GM19395 (cell line): ENCODE measurements at regions not wholly inside any gene's neighbourhood (a gene's known extent, or its start where the extent isn't known, plus 50 kb on each side); places are given as distances from the start of the nearest gene placed in this dataset.

Source experiments
- ATAC-seq: cut with Tn5 transposase; IDR thresholded peaks from one replicate; pipeline ENCODE4 v1.9.1; 2021; ENCODE audit warnings: mild to moderate bottlenecking, moderate library complexity; ENCODE audit not compliant: unreplicated experiment

DNA sequence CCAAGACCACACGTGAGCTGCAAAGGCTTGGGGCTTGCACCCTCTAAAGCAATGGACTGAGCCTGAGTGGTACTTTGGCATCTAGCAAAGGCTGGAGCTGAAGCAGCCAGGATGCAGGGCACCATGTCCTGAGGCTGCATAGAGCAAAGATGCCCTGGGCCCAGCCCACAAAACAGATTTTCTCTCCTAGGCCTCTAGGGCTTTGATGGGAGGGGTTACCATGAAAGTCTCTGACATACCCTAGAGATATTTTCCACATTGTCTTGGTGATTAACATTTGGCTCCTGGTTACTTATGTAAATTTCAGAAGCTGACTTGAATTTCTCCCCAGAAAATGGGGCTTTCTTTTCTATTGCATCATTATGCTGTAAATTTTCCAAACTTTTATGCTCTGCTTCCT is 438.3 kb downstream of the SLC16A7 start:
- ATAC-seq, result no peak

- no peak for ATAC-seq
Measured at GRCh38 chr12:60035835-60036234, 440.0 kb downstream of the SLC16A7 start.

DNA sequence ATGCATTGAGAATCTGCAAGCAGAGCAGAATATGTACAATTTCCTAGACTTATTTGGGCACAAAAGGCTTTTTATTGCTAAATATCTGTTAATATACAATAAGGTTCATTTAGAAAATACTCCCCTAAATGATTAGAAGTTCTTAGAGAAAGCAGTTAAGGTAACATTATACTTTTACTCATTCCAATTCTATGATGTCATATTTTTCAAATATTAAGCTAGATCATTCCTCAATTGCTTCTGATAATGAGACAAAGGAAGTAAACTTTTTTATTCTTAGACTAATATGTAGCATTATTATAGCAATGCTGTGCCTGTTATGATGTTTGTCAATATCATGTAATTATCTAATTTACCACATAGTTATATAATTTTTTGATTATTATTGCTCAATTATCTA is 447.0 kb downstream of the SLC16A7 start:
- no peak for ATAC-seq

GRCh38 chr12:60043236-60043635 is 447.4 kb downstream of the SLC16A7 start:
- ATAC-seq, result no peak

GRCh38 chr12:60052483-60052882 is 456.7 kb downstream of the SLC16A7 start:
- no peak for ATAC-seq

DNA sequence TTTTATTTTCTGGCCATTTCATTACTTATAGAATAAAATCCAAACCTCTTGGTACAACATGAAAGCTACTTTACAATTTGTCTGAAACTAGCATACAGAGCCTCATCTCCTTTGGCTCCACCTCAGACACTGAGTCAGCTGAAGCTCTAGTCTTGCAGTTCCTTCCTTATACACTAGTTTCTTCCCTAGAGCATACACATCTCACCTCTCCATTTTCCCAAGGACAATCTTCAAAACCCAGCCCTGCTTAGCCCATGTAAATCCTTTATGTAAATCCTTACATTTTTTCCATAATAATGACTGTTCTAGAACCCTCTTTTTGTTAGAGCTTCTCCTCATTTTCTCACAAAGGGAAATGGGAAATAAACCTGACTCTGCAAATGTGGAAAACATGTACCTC is 463.4 kb downstream of the SLC16A7 start:
- no peak for ATAC-seq

DNA sequence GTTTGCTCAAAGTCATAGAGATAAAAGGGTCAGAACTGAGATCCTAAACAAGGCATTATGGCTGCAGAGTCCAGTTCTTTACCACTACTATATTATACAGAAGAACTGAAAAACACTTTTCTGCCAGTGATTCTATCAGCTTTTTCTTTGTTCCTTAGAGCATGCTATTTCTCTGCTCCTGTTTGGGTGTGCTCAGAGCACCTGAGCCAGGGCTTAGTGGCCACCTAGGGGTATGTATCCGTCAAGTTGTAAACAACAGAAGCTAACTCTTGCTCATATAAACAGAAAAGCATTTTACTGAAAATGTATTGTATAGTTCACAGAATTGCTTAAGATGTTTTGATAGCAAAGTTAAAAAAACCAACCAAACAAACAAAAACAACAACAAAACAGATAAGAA is 470.8 kb downstream of the SLC16A7 start:
- no peak for ATAC-seq

GRCh38 chr12:60070552-60070951 is 474.7 kb downstream of the SLC16A7 start:
- ATAC-seq, result no peak

DNA sequence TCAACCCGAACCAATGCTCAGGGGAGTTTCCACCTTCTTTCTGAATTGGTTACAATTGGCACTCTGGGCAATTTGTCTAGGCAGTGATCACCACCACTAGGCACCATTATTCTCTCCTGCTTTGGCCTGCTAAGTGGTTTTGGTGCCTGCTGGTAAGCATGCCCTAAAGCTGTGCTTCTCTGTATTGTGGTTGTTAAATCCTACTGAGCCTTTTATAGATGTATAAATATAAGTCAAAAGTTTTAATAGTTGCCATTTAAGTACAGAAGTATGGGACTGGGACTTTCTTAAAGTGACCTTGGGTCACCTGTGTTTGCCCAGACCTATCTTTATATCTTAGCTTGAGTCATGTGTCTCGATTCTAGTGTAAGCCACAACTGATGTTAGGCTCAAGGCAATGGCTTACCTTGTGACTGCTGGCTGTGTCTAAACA is 475.9 kb downstream of the SLC16A7 start:
- no peak for ATAC-seq

DNA sequence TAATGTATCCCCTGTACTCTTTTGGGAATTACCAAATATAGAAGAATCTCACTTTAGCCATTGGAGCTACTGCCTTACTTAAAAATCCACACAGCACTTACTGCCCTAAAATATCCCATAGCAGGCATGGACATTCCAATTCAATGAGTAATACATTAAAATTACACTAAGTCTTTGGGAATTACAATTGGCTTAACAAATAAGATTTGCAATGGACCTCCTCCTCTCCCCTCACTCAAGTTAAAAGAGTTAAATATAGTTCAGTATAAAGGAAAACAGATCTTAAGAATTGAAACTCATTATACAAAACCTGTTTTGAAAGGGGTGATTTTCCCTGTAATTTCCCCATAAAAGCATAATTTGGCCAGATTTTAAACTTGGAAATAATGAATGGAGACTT is 477.1 kb downstream of the SLC16A7 start:
- no peak for ATAC-seq

- ATAC-seq, result no peak
Measured at GRCh38 chr12:60075091-60075490, 479.3 kb downstream of the SLC16A7 start.

DNA sequence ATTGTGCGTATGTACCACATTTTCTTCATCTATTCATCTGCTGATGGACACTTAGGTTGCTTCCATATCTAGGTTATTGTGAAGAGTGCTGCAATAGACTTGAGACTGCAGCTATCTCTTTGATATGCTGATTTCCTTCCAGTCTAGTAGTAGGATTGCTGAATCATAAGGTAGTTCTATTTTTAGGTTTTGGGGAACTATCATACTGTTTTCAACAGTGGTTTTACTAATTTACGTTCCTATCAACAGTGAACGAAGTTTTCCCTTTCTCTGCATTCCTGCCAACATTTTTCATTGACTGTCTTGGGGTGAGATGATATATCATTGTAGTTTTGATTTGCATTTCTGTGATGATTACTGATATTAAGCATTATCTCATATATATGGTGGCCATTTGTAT is 482.2 kb downstream of the SLC16A7 start:
- no peak for ATAC-seq

GRCh38 chr12:60093428-60093827 is 497.6 kb downstream of the SLC16A7 start:
- no peak for ATAC-seq

GRCh38 chr12:60094436-60094835 is 498.6 kb downstream of the SLC16A7 start:
- no peak for ATAC-seq

DNA sequence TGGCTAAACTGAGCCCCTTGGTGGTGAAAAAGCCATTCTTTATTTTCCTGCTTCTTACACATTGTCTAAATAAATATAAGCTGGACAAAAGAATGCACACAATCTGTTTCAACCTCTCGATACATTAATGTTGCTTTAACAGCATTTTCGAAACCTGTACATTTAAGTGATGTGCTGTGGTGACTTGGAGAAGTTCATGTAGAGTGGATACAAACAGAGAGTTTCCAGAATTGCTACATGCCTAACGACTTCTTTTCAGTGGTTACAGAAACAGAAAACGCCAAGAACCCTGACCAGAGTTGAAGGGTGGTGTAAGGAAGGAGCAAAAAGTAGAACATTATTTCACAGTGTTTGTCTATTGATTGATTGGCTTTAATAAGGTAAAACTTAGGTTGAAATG is 500.9 kb downstream of the SLC16A7 start:
- ATAC-seq, result no peak

- ATAC-seq, result no peak
Measured at GRCh38 chr12:60100160-60100559, 504.3 kb downstream of the SLC16A7 start.

GRCh38 chr12:60100852-60101251 is 505.0 kb downstream of the SLC16A7 start:
- no peak for ATAC-seq

DNA sequence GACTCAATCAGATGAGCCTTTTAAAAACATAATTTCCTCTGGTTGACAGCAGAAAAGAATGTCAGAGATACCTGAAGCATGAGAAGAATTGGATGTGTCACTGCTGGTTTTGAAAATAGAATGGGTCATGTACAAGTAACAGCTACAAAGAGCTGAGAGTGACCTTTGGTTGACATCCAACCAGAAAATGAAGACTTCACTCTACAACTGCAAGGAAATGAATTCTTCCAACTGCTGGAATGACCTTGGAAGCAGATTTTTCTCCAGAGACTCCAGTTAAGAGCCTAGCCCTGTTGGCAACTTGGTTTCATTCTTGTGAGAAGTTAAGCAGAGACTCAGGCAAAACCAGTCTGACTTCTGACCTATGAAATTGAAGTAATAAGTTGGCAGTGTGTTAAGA is 505.9 kb downstream of the SLC16A7 start:
- no peak for ATAC-seq

GRCh38 chr12:60106214-60106613 is 510.4 kb downstream of the SLC16A7 start:
- ATAC-seq, result no peak

DNA sequence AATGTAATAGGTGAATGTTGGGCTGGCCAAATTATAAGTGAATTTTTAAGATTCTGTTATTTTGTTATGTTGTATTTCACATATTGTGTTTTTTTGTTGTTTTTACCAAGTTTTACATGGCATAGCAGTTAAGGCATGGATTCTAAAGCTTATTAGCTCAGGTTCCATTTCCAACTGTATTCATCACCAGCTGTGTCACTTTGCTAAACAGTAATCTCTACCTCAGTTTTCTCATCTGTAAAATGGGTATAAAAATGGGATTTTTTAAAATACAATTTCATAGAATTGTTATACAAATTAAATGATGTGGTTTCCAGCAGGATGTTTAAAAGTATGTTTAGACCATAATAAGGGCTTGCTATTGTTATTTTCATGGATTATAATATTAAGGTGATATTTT is 512.2 kb downstream of the SLC16A7 start:
- ATAC-seq, result no peak

GRCh38 chr12:60112063-60112462 is 516.2 kb downstream of the SLC16A7 start:
- ATAC-seq, result no peak

DNA sequence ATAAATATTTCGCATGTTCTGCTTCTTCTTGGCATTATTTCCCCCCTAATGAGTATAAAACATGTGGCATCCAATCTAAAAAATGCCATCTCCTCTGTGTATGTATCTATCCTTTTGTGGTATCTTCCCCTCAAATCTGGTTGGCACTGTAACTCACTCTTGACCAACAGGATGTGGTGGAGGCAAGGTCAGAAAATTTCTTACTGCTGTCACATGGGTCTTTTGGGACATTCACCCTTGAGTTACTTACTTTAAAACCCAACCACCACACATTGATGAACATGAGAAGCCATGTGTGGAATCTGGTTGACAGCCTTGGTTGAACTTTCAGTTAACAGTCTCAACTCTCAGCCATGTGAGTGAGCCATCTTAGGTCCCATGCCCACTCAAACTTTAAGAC is 516.9 kb downstream of the SLC16A7 start:
- ATAC-seq, result no peak

- ATAC-seq, result no peak
Measured at GRCh38 chr12:60114169-60114568, 518.3 kb downstream of the SLC16A7 start.

- ATAC-seq, result no peak
Measured at GRCh38 chr12:60119327-60119726, 523.5 kb downstream of the SLC16A7 start.
